ENCODE measurements at regions not wholly inside any gene's neighbourhood (a gene's known extent, or its start where the extent isn't known, plus 50 kb on each side); places are given as distances from the start of the nearest gene placed in this dataset.

DNA sequence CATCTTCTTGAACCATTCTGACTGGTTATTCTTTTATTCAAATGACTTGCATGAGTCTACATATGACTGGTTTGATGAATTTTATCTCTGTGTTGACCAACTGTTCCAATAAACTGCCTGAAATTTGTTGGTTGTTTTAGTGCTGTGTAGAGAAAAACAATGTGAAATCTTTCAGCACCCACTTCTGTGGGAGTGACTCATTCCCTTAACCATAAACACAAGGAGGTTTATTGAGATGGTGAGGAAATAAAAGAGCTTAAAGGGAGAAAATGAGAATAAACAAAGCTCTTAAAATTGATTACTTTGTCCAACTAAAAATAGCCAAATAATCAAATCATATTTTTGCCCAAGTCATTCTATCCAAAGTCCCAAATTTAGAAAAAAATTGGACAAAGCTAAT is 341.1 kb downstream of the TGFB2 start:
- no peak for DNase-seq

DNA sequence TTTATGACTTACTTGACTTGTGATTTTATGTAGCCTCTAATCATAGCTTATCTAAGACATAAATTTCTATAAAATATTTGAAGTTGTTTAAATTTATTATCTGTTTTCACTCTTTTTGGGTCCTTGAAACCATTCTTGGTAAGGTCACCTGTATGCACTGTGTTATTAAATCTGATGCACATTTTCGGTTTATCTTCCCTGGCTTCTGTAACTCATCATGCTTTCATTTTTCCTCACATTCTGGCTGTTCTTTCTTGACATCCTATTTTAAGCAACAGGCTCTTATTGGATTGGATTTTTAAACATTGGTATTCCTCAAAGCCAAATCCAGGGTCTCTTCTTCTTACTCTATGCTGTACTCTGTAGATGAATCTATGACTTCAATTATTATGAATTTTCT is 341.6 kb downstream of the TGFB2 start:
- no peak for DNase-seq

- no peak for DNase-seq
Measured at GRCh38 chr1:218692808-218693207, 347.7 kb downstream of the TGFB2 start.

GRCh38 chr1:218693599-218693998 is 348.5 kb downstream of the TGFB2 start:
- DNase-seq: no peak

DNA sequence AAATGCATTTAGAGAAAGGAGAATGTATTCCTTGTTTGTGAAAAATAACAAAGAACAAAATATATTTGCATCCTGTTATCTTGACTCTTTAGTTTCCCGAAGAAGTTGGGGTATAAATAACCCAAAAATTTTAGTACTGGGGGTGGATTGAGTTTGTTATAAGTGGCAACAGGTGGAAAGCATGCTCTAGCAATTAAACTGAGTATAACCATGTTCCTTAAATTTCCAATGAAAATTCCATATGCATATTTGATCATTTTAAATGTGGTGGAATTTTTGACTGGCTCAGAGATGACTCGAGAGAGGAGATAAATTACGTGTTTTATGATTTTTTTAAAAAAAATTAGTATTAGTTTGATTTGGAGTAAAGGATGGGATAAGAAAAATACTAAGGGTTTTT is 348.9 kb downstream of the TGFB2 start:
- no peak for DNase-seq

DNA sequence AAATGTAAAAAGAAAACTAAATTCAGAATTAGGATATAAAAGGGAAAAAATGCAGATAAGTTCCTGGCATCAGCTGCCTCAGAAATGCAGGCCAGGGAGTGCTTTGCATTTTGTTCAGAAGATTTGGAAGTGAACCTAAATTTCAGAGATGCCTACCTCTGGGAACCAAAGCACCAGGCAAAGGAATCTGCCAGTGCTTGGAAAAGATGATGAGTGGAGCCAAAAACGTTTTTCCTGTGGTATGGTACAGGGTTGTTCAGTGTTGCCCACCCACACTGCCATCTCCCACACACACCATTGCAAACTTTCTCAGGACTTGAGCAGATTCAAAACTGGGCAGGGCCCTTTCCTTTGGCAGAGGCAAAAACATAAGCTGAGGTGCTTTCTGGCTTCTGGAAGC is 349.5 kb downstream of the TGFB2 start:
- no peak for DNase-seq

DNA sequence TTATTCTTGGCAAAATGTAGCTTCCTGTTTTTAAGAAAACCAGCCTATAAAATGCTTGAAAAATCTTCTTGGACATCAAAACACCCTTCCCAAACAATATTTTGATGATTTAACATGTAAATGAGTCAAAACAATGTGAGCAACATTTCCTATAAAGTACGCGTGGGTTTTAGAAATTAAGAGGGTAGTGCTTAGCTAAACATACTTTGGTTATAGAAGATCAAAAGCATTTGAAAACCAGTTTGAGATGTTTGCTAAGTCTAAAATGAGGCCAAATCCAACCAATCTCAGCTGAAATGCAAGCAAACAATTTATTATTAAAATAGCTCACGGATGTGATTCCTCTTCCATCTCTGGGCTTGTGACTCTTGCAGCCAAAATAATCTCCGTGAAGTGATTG is 350.4 kb downstream of the TGFB2 start:
- DNase-seq: no peak

DNA sequence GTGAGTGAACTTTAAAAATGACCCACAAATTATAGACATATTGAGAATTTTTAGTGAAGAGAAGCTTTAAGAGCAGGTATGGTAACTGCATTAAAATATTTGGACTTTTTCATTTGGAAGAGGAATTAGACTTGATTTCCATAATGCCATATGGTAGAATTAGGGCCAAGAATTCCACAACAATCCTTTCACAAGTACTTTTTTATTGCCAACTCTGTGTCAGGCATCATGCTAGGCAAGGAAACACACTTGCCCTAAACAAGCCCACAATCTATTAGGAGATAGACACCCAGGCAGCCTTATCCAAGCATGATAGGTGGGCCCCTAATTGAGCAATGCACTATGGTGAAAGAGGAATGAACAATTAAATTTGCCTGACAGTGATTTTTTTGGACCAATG is 353.0 kb downstream of the TGFB2 start:
- no peak for DNase-seq

DNA sequence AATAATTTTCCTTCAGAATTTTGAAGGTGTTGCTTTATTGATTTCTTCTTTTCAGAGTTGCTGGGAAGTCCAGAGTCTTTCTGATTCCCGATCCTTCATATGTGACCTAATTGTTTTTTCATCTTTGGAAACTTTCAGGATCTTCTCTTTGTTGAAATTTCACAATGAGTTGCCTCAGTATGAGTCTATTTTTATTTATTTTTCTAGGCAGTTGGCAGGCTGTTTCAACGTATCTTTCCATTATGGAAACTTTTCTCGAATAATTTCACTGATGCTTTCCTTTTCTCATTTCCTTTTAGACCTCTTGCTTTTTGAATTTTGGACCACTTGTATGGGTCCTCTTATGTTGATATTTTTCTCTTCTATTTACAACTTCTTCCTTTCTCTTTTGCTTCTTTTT is 354.3 kb downstream of the TGFB2 start:
- no peak for DNase-seq

DNA sequence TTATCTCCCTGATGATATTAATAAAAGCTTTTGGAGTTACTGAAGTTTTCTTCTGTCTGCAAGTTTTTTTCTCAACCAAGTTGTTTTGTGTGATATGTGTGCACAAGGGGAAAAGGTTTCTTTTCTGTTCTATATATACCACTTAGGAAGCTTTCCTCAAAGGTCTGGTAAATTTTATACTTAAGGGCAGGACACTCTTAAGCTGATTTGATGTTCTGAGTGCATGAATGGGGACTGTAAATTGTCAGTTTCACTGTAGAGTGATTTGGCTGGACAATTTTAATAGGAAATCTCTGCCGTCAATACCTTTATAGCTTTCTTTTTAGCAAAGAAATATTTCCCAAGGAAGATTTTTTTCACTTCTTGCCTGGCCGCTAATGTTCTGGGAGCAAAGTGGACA is 354.7 kb downstream of the TGFB2 start:
- DNase-seq: no peak

GRCh38 chr1:218700666-218701065 is 355.5 kb downstream of the TGFB2 start:
- no peak for DNase-seq

GRCh38 chr1:218701131-218701530 is 356.0 kb downstream of the TGFB2 start:
- DNase-seq: no peak

GRCh38 chr1:218702775-218703174 is 357.6 kb downstream of the TGFB2 start:
- no peak for DNase-seq

DNA sequence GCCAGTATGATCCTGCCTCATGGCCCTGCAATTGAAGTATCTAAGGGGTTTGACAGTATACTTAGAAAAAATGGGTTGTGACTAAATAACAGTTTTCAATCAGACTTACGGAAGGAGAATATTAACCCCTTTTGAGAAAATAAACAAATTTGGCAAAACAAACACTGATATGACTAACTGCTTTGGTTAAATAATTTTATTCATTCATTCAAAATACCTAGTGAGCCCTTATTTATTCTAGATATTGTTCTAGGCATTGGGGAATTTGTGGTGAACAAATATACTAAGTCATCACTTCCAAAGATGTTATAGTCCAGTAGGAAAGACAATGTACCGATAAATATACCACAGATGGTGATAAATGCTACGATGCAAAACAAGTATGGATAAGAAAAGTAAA is 358.7 kb downstream of the TGFB2 start:
- DNase-seq: no peak

DNA sequence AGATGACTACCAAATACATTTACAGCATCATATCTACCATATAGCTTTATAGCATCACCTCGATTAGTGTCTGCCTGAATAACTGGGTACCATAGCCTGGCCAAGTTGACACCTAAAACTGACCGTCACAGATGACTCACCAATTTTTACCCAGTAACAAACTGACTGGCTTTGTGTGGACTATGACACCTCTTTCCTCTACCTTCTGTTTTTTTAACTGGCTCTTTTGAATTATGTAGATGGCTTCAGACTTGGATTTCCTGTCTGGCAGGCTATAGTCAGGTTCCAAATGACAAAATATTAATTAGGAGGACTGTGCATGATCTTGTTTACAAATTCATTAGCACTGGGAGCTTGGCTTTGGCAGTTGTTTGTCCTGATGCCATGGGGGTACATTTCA is 360.3 kb downstream of the TGFB2 start:
- DNase-seq: no peak

- no peak for DNase-seq
Measured at GRCh38 chr1:218705911-218706893, 361.1 kb downstream of the TGFB2 start.

DNA sequence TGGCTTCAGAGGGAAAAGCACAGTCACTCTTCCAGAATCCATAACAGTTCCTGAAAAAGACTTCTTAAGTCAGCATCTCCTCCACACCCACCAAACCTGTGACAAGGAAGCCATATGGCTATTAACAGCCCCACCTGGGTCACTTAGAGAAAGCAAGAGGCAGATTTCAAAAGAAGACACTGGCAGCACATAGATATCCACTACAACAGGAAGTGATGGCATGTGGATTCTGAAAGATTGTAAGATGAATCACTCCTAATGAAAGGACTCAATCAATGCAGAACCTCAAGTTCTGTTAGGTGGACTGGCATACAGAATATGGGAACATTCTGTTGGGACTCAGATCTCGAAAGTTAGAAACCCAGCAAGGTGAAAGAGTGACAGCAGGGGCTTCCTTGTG is 365.9 kb downstream of the TGFB2 start:
- DNase-seq: no peak

- DNase-seq: no peak
Measured at GRCh38 chr1:218711884-218712674, 366.9 kb downstream of the TGFB2 start.

- no peak for DNase-seq
Measured at GRCh38 chr1:218712677-218713076, 367.5 kb downstream of the TGFB2 start.

DNA sequence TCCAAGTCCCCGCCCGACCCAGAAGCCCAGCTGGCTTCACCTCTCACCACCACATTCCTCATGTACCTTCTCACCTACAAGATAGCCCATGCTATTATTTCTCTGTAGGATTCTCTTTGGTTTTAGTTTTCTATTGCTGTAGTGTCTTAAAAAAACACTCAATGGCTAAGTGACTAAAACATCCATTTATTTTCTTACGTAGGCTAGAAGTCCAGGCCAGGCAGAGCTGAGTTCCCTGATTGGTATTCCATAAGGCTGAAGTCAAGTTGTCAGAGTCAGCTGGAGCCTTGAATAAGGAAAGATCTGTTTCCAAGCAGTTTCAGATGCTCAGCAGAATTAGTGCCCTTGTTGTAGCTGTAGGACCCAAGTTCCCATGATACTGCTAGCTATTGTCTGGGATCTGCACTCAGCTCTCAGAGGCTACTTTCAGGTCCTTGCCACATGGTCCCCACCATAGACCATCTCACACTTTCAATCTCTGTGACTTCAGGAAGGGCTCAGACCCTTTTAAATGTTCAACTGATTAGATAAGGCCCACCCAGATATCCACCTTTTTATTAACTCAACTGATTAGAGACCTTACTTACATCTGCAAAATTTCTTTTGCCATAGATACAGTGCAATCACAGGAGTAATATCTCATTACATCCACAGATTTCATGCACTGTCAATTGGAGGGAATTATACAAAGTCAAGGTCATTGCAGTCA is 371.0 kb downstream of the TGFB2 start:
- DNase-seq: no peak

GRCh38 chr1:218717575-218717974 is 372.4 kb downstream of the TGFB2 start:
- no peak for DNase-seq

DNA sequence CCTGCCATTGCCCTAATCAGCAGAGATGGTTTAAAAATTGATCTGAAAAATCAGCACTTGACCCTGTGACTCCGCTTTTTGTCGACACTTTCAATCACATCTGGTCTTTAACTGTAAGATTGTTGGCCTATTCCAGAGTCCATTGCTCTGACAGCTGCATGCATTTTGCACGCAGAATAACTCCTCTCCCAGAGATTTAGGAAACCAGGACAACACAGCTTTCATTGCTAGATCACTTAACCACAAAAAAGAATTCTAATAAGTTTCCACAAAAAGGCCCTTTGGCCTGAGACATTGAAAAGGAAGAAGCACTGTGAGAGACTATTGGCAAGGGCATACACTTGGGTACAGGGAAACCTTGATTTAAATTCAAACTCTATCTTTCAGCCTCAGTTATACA is 373.1 kb downstream of the TGFB2 start:
- no peak for DNase-seq

GRCh38 chr1:218718977-218719376 is 373.8 kb downstream of the TGFB2 start:
- DNase-seq: no peak
